Left renal cortex interstitium (tissue), 4 donors: ENCODE measurements at regions not wholly inside any gene's neighbourhood (a gene's known extent, or its start where the extent isn't known, plus 50 kb on each side); places are given as distances from the start of the nearest gene placed in this dataset.
"Not testable (repeated sequence)": the region's sequence is repeated elsewhere in the genome, so short reads cannot be mapped to it uniquely, and the experiment has no call there.

Experiments used
- DNase-seq, 4 donors: peaks; one replicate each; pipeline ENCODE4 v3.0.0-alpha.2; 2013; ENCODE audit warnings: low read depth in 4 of 4, low spot score in 2 of 4, missing footprints in 1 of 4

- DNase-seq: no peak
Observed at GRCh38 chr4:189769131-189769530, 171.5 kb upstream of the FRG1 start.

GRCh38 chr4:189771696-189772361 lies 168.8 kb upstream of the FRG1 start:
- no peak for DNase-seq

- no peak for DNase-seq
Observed at GRCh38 chr4:189773909-189774308, 166.8 kb upstream of the FRG1 start.

- no peak for DNase-seq
Observed at GRCh38 chr4:189779281-189779980, 161.2 kb upstream of the FRG1 start.

- DNase-seq: no peak
Observed at GRCh38 chr4:189780391-189780790, 160.3 kb upstream of the FRG1 start.

- no peak for DNase-seq
Observed at GRCh38 chr4:189784651-189785050, 156.0 kb upstream of the FRG1 start.

- DNase-seq: no peak
Observed at GRCh38 chr4:189785257-189785656, 155.4 kb upstream of the FRG1 start.

GRCh38 chr4:189786447-189786846 lies 154.2 kb upstream of the FRG1 start:
- DNase-seq: no peak

- DNase-seq: no peak
Observed at GRCh38 chr4:189787216-189788031, 153.2 kb upstream of the FRG1 start.

GRCh38 chr4:189792924-189793618 lies 147.6 kb upstream of the FRG1 start:
- DNase-seq: peak; percentile 59 to 76 (median 68)

- no peak for DNase-seq
Observed at GRCh38 chr4:189800545-189801088, 140.1 kb upstream of the FRG1 start.

GRCh38 chr4:189802884-189803283 lies 137.8 kb upstream of the FRG1 start:
- no peak for DNase-seq

GRCh38 chr4:189804894-189805293 lies 135.8 kb upstream of the FRG1 start:
- peak in 1 of 4 donors; percentile 9 for DNase-seq

- no peak for DNase-seq
Observed at GRCh38 chr4:189806506-189806905, 134.2 kb upstream of the FRG1 start.

GRCh38 chr4:189807031-189807430 lies 133.6 kb upstream of the FRG1 start:
- no peak for DNase-seq

- DNase-seq: no peak
Observed at GRCh38 chr4:189809241-189809735, 131.4 kb upstream of the FRG1 start.

- no peak for DNase-seq
Observed at GRCh38 chr4:189809839-189810238, 130.8 kb upstream of the FRG1 start.

- DNase-seq: not testable (repeated sequence)
Observed at GRCh38 chr4:189810318-189811181, 130.1 kb upstream of the FRG1 start.

- no peak for DNase-seq
Observed at GRCh38 chr4:189815404-189816192, 125.1 kb upstream of the FRG1 start.
